Stimulated activated CD4-positive, alpha-beta T cell treated with anti-CD3 and anti-CD28 coated beads, Interleukin-15, amount 100 ng/mL, for 24 hours (primary cell): ENCODE measurements at regions not wholly inside any gene's neighbourhood (a gene's known extent, or its start where the extent isn't known, plus 50 kb on each side); places are given as distances from the start of the nearest gene placed in this dataset.
"Not testable (repeated sequence)": the region's sequence is repeated elsewhere in the genome, so short reads cannot be mapped to it uniquely, and the experiment has no call there.

Source experiments
- DNase-seq: peaks from one replicate; pipeline ENCODE4 v3.0.0-alpha.2; 2020

GRCh38 chr3:82000350-82000749 is 238.9 kb upstream of the GBE1 start:
- no peak for DNase-seq

GRCh38 chr3:81998907-81999306 is 237.5 kb upstream of the GBE1 start:
- DNase-seq = no peak

- no peak for DNase-seq
Observed at GRCh38 chr3:81998139-81998755, 236.8 kb upstream of the GBE1 start.

- no peak for DNase-seq
Observed at GRCh38 chr3:81997390-81997789, 235.9 kb upstream of the GBE1 start.

GRCh38 chr3:81995329-81995728 is 233.9 kb upstream of the GBE1 start:
- no peak for DNase-seq

- no peak for DNase-seq
Observed at GRCh38 chr3:81989758-81990157, 228.3 kb upstream of the GBE1 start.

GRCh38 chr3:81989274-81989673 is 227.8 kb upstream of the GBE1 start:
- DNase-seq = no peak

- not testable (repeated sequence) for DNase-seq
Observed at GRCh38 chr3:81987412-81987811, 226.0 kb upstream of the GBE1 start.

GRCh38 chr3:81985996-81986723 is 224.7 kb upstream of the GBE1 start:
- no peak for DNase-seq

- DNase-seq = no peak
Observed at GRCh38 chr3:81983382-81983781, 221.9 kb upstream of the GBE1 start.

- no peak for DNase-seq
Observed at GRCh38 chr3:81980596-81981494, 219.4 kb upstream of the GBE1 start.

- no peak for DNase-seq
Observed at GRCh38 chr3:81974751-81975150, 213.3 kb upstream of the GBE1 start.

GRCh38 chr3:81968658-81969057 is 207.2 kb upstream of the GBE1 start:
- no peak for DNase-seq

- no peak for DNase-seq
Observed at GRCh38 chr3:81967393-81967792, 205.9 kb upstream of the GBE1 start.

GRCh38 chr3:81965696-81966095 is 204.3 kb upstream of the GBE1 start:
- no peak for DNase-seq

GRCh38 chr3:81962396-81962795 is 201.0 kb upstream of the GBE1 start:
- no peak for DNase-seq

- DNase-seq = no peak
Observed at GRCh38 chr3:81958972-81959640, 197.7 kb upstream of the GBE1 start.

- DNase-seq = no peak
Observed at GRCh38 chr3:81955878-81956277, 194.4 kb upstream of the GBE1 start.

GRCh38 chr3:81953111-81953510 is 191.7 kb upstream of the GBE1 start:
- no peak for DNase-seq

GRCh38 chr3:81952141-81952540 is 190.7 kb upstream of the GBE1 start:
- DNase-seq = no peak

- no peak for DNase-seq
Observed at GRCh38 chr3:81951636-81952035, 190.2 kb upstream of the GBE1 start.

GRCh38 chr3:81951106-81951505 is 189.7 kb upstream of the GBE1 start:
- DNase-seq = no peak

GRCh38 chr3:81947359-81947758 is 185.9 kb upstream of the GBE1 start:
- no peak for DNase-seq
